KOPT-K1 (cell line): ENCODE measurements at regions not wholly inside any gene's neighbourhood (a gene's known extent, or its start where the extent isn't known, plus 50 kb on each side); places are given as distances from the start of the nearest gene placed in this dataset.

Experiments
- H3K27ac ChIP-seq: fragments of 200-600 bp; sonication (generic); 2 replicates; pipeline ENCODE4 v1.5.1; 2016; ENCODE audit warnings: antibody characterized with exemption, mild to moderate bottlenecking, low read depth, low read length; ENCODE audit not compliant: poor library complexity, severe bottlenecking
- H3K36me3 ChIP-seq: fragments of 200-600 bp; sonication (generic); 2 replicates; pipeline ENCODE4 v1.5.1; 2017; ENCODE audit warnings: antibody characterized with exemption, mild to moderate bottlenecking, low read length, moderate library complexity; ENCODE audit not compliant: insufficient read depth
- H3K9me3 ChIP-seq: fragments of 200-600 bp; sonication (generic); 2 replicates; pipeline ENCODE4 v1.5.1; 2017; ENCODE audit warnings: antibody characterized with exemption, low read length, mild to moderate bottlenecking; ENCODE audit not compliant: insufficient read depth, poor library complexity, severe bottlenecking

- Histone ChIP-seq H3K9me3 (no peaks in the 10 kb centered on the region), H3K27ac (no peak overlapping the region)
Observed at GRCh38 chr15:87133704-87134103, 1054.0 kb downstream of the AGBL1 start.

GRCh38 chr15:87131067-87131466, 1051.4 kb downstream of the AGBL1 start:
- Histone ChIP-seq H3K27ac (no peak overlapping the region), H3K36me3 (no peaks in the 10 kb centered on the region), H3K9me3 (no peaks in the 10 kb centered on the region)

More at GRCh38 chr15:87133704-87134103, 1054.0 kb downstream of the AGBL1 start:
- H3K36me3 ChIP-seq, result no peaks in the 10 kb centered on the region

- Histone ChIP-seq H3K36me3 (no peaks in the 10 kb centered on the region), H3K27ac (no peak overlapping the region), H3K9me3 (no peaks in the 10 kb centered on the region)
Observed at GRCh38 chr15:87129916-87130315, 1050.2 kb downstream of the AGBL1 start.

- Histone ChIP-seq H3K9me3 (no peaks in the 10 kb centered on the region), H3K36me3 (no peaks in the 10 kb centered on the region), H3K27ac (no peak overlapping the region)
Observed at GRCh38 chr15:87123676-87124382, 1044.2 kb downstream of the AGBL1 start.

GRCh38 chr15:87121336-87121735, 1041.7 kb downstream of the AGBL1 start:
- no peaks in the 10 kb centered on the region for H3K9me3 ChIP-seq
- H3K36me3 ChIP-seq, result no peaks in the 10 kb centered on the region
- H3K27ac ChIP-seq, result no peak overlapping the region

- no peak overlapping the region for H3K27ac ChIP-seq
- no peaks in the 10 kb centered on the region for H3K9me3 ChIP-seq
- no peaks in the 10 kb centered on the region for H3K36me3 ChIP-seq
Observed at GRCh38 chr15:87120555-87120954, 1040.9 kb downstream of the AGBL1 start.

- Histone ChIP-seq H3K36me3 (no peaks in the 10 kb centered on the region), H3K27ac (no peak overlapping the region), H3K9me3 (no peaks in the 10 kb centered on the region)
Observed at GRCh38 chr15:87118846-87119245, 1039.2 kb downstream of the AGBL1 start.

GRCh38 chr15:87118435-87118834, 1038.8 kb downstream of the AGBL1 start:
- H3K27ac ChIP-seq, result no peak overlapping the region
- no peaks in the 10 kb centered on the region for H3K36me3 ChIP-seq
- H3K9me3 ChIP-seq, result no peaks in the 10 kb centered on the region

- H3K9me3 ChIP-seq, result no peaks in the 10 kb centered on the region
Observed at GRCh38 chr15:87115795-87116194, 1036.1 kb downstream of the AGBL1 start.

GRCh38 chr15:87099916-87100315, 1020.2 kb downstream of the AGBL1 start:
- Histone ChIP-seq H3K9me3 (peaks cover 4% of the 10 kb centered on the region), H3K36me3 (no peaks in the 10 kb centered on the region), H3K27ac (no peak overlapping the region)

More at GRCh38 chr15:87115795-87116194, 1036.1 kb downstream of the AGBL1 start:
- Histone ChIP-seq H3K36me3 (no peaks in the 10 kb centered on the region), H3K27ac (no peak overlapping the region)

- no peak overlapping the region for H3K27ac ChIP-seq
- no peaks in the 10 kb centered on the region for H3K36me3 ChIP-seq
- H3K9me3 ChIP-seq, result no peaks in the 10 kb centered on the region
Observed at GRCh38 chr15:87089551-87089950, 1009.9 kb downstream of the AGBL1 start.

GRCh38 chr15:87083201-87083600, 1003.5 kb downstream of the AGBL1 start:
- no peak overlapping the region for H3K27ac ChIP-seq
- H3K9me3 ChIP-seq, result no peaks in the 10 kb centered on the region
- no peaks in the 10 kb centered on the region for H3K36me3 ChIP-seq

GRCh38 chr15:87082581-87082980, 1002.9 kb downstream of the AGBL1 start:
- Histone ChIP-seq H3K36me3 (no peaks in the 10 kb centered on the region), H3K9me3 (no peaks in the 10 kb centered on the region), H3K27ac (no peak overlapping the region)

GRCh38 chr15:87080547-87080946, 1000.9 kb downstream of the AGBL1 start:
- Histone ChIP-seq H3K36me3 (no peaks in the 10 kb centered on the region), H3K9me3 (no peaks in the 10 kb centered on the region), H3K27ac (no peak overlapping the region)
